ENCODE measurements at regions not wholly inside any gene's neighbourhood (a gene's known extent, or its start where the extent isn't known, plus 50 kb on each side); places are given as distances from the start of the nearest gene placed in this dataset.

- TF ChIP-seq YY1 (IDR thresholded peaks at IDR 0.05; ENCODE audit: low read depth) (no peak), USF1 (IDR thresholded peaks at IDR 0.05) (no peak), TCF12 (IDR thresholded peaks at IDR 0.05; ENCODE audit: low read depth) (no peak), RAD21 (IDR thresholded peaks at IDR 0.05; ENCODE audit: low read depth) (no peak), TAF1 (IDR thresholded peaks at IDR 0.05; ENCODE audit: low read depth) (no peak), NFIC (IDR thresholded peaks at IDR 0.05) (no peak), REST (IDR thresholded peaks at IDR 0.05; ENCODE audit: low read depth) (no peak), EP300 (IDR thresholded peaks at IDR 0.05; ENCODE audit: borderline replicate concordance) (no peak), EGR1 (IDR thresholded peaks at IDR 0.05) (no peak), MAX (IDR thresholded peaks at IDR 0.05) (no peak), CEBPB (IDR thresholded peaks at IDR 0.05) (no peak), TEAD4 (IDR thresholded peaks at IDR 0.05) (no peak), ZBTB7A (IDR thresholded peaks at IDR 0.05; ENCODE audit: low read depth) (no peak), CREB1 (IDR thresholded peaks at IDR 0.05; ENCODE audit: low read depth) (no peak)
Measured at GRCh38 chr5:5965132-5965531, 413.2 kb downstream of the MED10 start.
